DOHH2 (cell line): ENCODE measurements at regions not wholly inside any gene's neighbourhood (a gene's known extent, or its start where the extent isn't known, plus 50 kb on each side); places are given as distances from the start of the nearest gene placed in this dataset.

Experiments
- H3F3A ChIP-seq: fragments of 200-600 bp; sonication (generic), shearing (Covaris generic); 2 replicates; pipeline ENCODE4 v1.6.0; 2016; ENCODE audit warnings: antibody characterized with exemption, mild to moderate bottlenecking; ENCODE audit not compliant: control insufficient read depth, insufficient read depth
- H3K27ac ChIP-seq: fragments of 200-600 bp; sonication (generic); 2 replicates; pipeline ENCODE4 v1.5.1; 2014; ENCODE audit warnings: low read depth, mild to moderate bottlenecking, low read length, moderate library complexity
- H3K27me3 ChIP-seq: fragments of 200-600 bp; sonication (generic); 2 replicates; pipeline ENCODE4 v1.6.1; 2014; ENCODE audit warnings: mild to moderate bottlenecking, low read length, mixed read lengths; ENCODE audit not compliant: control insufficient read depth
- H3K36me3 ChIP-seq: fragments of 200-600 bp; sonication (generic); 2 replicates; pipeline ENCODE4 v1.6.1; 2014; ENCODE audit warnings: mild to moderate bottlenecking, low read length, moderate library complexity, mixed read lengths; ENCODE audit not compliant: control insufficient read depth
- H3K4me1 ChIP-seq: fragments of 200-600 bp; sonication (generic); 2 replicates; pipeline ENCODE4 v1.6.1; 2014; ENCODE audit warnings: mild to moderate bottlenecking, low read length, mixed read lengths; ENCODE audit not compliant: control insufficient read depth
- H3K4me2 ChIP-seq: fragments of 200-600 bp; sonication (generic); 2 replicates; pipeline ENCODE4 v1.6.0; 2014; ENCODE audit warnings: mild to moderate bottlenecking, low read length, moderate library complexity
- H3K4me3 ChIP-seq: fragments of 200-600 bp; sonication (generic); 2 replicates; pipeline ENCODE4 v1.5.1; 2014; ENCODE audit warnings: mild to moderate bottlenecking, low read length, mixed read lengths
- H3K79me2 ChIP-seq: fragments of 200-600 bp; sonication (generic); 2 replicates; pipeline ENCODE4 v1.6.1; 2014; ENCODE audit warnings: mild to moderate bottlenecking, low read length, mixed read lengths; ENCODE audit not compliant: control insufficient read depth
- H3K9me2 ChIP-seq: fragments of 200-600 bp; sonication (generic); replicated peaks from 2 replicates; pipeline ENCODE4 v1.6.1; 2014; ENCODE audit warnings: mild to moderate bottlenecking, low read length, mixed read lengths; ENCODE audit not compliant: control insufficient read depth
- H3K9me3 ChIP-seq: fragments of 200-600 bp; sonication (generic); 2 replicates; pipeline ENCODE4 v1.6.1; 2014; ENCODE audit warnings: antibody characterized with exemption, low read length, mixed read lengths; ENCODE audit not compliant: control insufficient read depth, insufficient read depth
- H4K20me1 ChIP-seq: fragments of 200-600 bp; sonication (generic); 2 replicates; pipeline ENCODE4 v1.6.0; 2014; ENCODE audit warnings: low read depth, mild to moderate bottlenecking, antibody characterized with exemption, low read length, moderate library complexity; ENCODE audit not compliant: control insufficient read depth, insufficient read depth
- CTCF ChIP-seq: fragments of 200-600 bp; sonication (generic); IDR thresholded peaks from one replicate; pipeline ENCODE4 v1.5.1; 2014; ENCODE audit warnings: antibody characterized with exemption, mild to moderate bottlenecking, low read depth, low read length; ENCODE audit not compliant: poor library complexity, severe bottlenecking
- EZH2phosphoT487 ChIP-seq: fragments of 200-600 bp; sonication (generic); IDR thresholded peaks from 2 replicates; pipeline ENCODE4 v1.6.1; 2017; ENCODE audit warnings: borderline replicate concordance, mild to moderate bottlenecking, antibody characterized with exemption, low read length, moderate library complexity, mixed read lengths

- H3K36me3 ChIP-seq, result no peaks in the 10 kb centered on the region
- H3K4me1 ChIP-seq, result no peaks in the 10 kb centered on the region
- H3K27ac ChIP-seq, result no peak overlapping the region
- no peaks in the 10 kb centered on the region for H4K20me1 ChIP-seq
- H3K4me3 ChIP-seq, result no peak overlapping the region
- peaks cover 12% of the 10 kb centered on the region for H3K27me3 ChIP-seq
- H3K9me2 ChIP-seq, result no peaks in the 10 kb centered on the region
- no peaks in the 10 kb centered on the region for H3K79me2 ChIP-seq
- TF ChIP-seq EZH2phosphoT487 (no peak), CTCF (no peak)
- H3F3A ChIP-seq, result no peaks in the 10 kb centered on the region
- no peak overlapping the region for H3K4me2 ChIP-seq
- no peaks in the 10 kb centered on the region for H3K9me3 ChIP-seq
Observed at GRCh38 chr6:90714319-90714718, 127.4 kb upstream of the MAP3K7 start.

GRCh38 chr6:90712114-90712513 lies 125.2 kb upstream of the MAP3K7 start:
- H3K4me1 ChIP-seq, result no peaks in the 10 kb centered on the region
- H3K36me3 ChIP-seq, result no peaks in the 10 kb centered on the region
- H3K79me2 ChIP-seq, result no peaks in the 10 kb centered on the region
- peaks cover 10% of the 10 kb centered on the region for H3K27me3 ChIP-seq
- no peak overlapping the region for H3K4me2 ChIP-seq
- no peak overlapping the region for H3K4me3 ChIP-seq
- TF ChIP-seq EZH2phosphoT487, result no peak
- no peak for TF ChIP-seq CTCF
- no peaks in the 10 kb centered on the region for H3F3A ChIP-seq
- H3K9me3 ChIP-seq, result no peaks in the 10 kb centered on the region
- H3K9me2 ChIP-seq, result no peaks in the 10 kb centered on the region
- H4K20me1 ChIP-seq, result no peaks in the 10 kb centered on the region
- H3K27ac ChIP-seq, result no peak overlapping the region

- Histone ChIP-seq H3K36me3 (no peaks in the 10 kb centered on the region), H3K4me1 (no peaks in the 10 kb centered on the region), H3K27ac (no peak overlapping the region), H4K20me1 (no peaks in the 10 kb centered on the region), H3K4me3 (no peak overlapping the region), H3K79me2 (no peaks in the 10 kb centered on the region), H3K27me3 (peaks cover 3% of the 10 kb centered on the region; the same call in 1 of the 2 replicates), H3K9me3 (no peaks in the 10 kb centered on the region), H3F3A (no peaks in the 10 kb centered on the region), H3K4me2 (no peak overlapping the region), H3K9me2 (no peaks in the 10 kb centered on the region)
- TF ChIP-seq EZH2phosphoT487 (no peak), CTCF (no peak)
Observed at GRCh38 chr6:90709431-90709996, 122.6 kb upstream of the MAP3K7 start.
